ENCODE measurements at regions not wholly inside any gene's neighbourhood (a gene's known extent, or its start where the extent isn't known, plus 50 kb on each side); places are given as distances from the start of the nearest gene placed in this dataset.
"Not testable (repeated sequence)": the region's sequence is repeated elsewhere in the genome, so short reads cannot be mapped to it uniquely, and the experiment has no call there.

DNA sequence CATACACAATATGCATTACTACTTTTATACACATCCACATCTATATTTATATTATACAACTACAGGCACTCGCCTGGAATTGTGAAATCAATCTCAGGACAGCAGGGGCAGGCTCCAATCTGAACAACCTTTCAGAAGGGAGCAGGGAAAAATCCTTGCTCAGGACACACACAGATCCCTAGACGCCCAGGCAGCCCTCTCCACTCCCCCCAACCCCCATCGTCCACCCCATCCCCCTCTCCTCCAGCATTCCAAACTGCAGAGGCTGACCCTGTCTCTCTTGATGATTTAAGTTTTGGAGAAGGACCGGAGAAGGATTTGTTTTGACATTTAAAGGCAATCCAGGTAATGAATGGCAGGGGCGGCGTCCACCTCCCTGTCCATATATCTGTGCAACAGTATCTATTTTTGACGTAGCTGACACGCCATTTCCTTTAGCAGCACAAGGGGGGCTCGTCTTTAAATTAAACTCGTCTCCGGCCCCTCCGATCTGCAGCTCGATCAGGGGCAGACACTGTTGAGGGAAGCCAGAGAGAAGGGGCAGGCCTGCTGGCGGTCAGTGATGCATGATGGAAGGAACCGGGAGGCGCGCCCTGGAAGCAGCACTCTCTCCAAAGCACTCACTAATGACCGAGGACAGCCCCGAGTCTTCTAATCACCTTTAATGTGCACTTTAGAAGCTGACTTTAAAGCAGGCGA, 95.0 kb upstream of the TBX5 start:
- no peak for DNase-seq

DNA sequence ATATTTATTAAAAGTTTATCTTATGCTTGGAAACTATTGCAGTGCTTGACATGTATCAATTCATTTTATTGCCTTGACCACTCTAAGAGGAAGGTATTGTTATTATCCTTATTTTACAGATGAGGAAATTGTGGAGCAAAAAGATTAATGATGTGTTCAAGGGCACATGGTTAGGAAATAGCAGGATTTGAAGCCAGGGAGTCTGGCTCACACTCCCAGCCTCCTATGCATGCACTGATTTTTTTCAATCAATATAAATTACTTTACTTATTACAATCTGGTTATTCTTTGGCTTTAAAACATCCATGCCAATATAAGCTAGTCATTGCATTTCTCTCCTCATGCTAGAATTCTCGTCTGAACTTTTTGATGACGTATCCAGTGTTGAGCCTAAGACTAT, 94.2 kb upstream of the TBX5 start:
- no peak for DNase-seq

DNA sequence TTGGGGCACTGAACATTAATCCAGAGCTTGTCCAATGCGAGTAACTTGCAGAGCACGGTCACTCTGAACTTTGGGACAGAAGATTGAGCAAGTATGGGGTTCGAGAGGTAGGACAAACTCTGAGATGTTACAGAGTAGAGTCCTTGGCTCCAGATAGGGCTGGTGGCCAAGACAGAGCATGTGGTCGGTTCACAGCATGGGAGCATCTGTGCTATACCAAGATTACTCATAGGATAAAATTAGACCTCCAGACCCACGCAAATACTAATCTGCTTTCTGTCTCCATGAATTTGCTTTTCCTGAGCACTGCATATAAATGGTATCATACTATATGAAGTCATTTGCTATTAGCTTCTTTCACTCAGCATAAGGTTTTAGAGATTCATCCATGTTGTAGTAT, 93.4 kb upstream of the TBX5 start:
- no peak for DNase-seq

DNA sequence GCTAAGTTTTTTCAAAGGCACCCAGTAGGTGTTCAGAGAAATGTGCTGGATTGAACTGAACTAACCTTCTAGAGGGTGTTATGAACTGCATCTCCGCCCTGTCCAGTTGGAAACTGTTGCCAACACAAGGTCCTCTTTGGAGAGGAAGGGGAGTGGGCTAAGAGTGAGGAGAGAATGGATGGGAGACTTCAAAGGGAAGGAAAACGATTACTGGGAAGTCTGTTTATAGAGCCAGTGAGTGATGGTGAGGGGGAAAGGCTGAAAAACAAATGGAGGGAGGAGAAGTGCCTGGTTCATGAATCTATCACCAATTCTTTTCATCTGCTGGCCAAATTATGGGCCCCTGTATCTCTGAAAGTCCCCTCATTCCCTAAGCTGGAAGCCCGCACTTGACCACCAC, 86.0 kb upstream of the TBX5 start:
- DNase-seq, result no peak

DNA sequence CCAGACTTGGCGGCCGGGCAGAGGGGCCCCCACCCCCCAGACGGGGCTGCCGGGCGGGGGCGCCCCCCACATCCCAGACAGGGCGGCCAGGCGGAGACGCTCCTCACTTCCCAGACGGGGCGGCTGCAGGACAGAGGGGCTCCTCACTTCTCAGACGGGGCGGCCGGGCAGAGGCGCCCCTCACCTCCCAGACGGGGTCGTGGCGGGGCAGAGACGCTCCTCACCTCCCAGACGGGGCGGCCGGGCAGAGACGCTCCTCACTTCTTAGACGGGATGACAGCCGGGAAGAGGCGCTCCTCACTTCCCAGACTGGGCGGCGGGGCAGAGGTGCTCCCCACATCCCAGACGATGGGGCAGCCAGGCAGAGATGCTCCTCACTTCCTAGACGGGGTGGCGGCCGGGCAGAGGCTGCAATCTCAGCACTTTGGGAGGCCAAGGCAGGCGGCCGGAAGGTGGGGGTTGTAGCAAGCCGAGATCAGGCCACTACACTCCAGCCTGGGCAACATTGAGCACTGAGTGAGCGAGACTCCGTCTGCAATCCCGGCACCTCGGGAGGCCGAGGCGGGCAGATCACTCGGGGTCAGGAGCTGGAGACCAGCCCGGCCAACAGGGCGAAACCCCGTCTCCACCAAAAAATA, 79.0 kb upstream of the TBX5 start:
- DNase-seq, result not testable (repeated sequence)

DNA sequence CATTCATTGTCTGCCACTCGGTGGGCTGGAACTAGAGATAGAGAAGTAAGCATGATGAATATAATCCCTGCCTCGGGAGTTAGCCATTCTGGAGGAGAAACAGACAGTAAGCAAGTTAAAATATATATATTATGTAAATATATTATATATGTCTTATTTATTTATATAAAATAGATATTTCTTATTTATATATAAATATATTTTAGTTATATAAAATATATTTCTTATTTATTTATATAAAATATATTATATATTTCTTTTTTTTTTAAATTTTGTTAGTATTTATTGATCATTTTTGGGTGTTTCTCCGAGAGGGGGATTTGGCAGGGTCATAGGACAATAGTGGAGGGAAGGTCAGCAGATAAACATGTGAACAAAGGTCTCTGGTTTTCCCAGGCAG, 78.1 kb upstream of the TBX5 start:
- DNase-seq, result no peak

DNA sequence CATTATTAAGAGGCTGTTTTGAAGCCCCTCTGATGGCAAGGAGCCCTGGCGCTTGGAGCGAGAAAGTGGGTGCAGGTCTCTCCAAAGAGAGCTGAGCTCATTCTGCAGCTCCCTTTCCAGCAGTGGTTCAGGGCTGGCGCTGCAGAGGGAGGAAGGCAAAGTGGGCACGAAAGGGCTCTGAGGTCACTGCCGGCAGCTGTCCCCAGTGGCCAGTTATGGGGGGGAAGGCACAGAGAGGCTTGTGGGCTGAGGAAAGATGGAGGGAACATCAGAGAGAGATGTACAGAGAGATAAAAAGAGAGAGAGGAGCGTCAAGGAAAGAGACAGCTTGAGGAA, 75.2 kb upstream of the TBX5 start:
- DNase-seq, result no peak

DNA sequence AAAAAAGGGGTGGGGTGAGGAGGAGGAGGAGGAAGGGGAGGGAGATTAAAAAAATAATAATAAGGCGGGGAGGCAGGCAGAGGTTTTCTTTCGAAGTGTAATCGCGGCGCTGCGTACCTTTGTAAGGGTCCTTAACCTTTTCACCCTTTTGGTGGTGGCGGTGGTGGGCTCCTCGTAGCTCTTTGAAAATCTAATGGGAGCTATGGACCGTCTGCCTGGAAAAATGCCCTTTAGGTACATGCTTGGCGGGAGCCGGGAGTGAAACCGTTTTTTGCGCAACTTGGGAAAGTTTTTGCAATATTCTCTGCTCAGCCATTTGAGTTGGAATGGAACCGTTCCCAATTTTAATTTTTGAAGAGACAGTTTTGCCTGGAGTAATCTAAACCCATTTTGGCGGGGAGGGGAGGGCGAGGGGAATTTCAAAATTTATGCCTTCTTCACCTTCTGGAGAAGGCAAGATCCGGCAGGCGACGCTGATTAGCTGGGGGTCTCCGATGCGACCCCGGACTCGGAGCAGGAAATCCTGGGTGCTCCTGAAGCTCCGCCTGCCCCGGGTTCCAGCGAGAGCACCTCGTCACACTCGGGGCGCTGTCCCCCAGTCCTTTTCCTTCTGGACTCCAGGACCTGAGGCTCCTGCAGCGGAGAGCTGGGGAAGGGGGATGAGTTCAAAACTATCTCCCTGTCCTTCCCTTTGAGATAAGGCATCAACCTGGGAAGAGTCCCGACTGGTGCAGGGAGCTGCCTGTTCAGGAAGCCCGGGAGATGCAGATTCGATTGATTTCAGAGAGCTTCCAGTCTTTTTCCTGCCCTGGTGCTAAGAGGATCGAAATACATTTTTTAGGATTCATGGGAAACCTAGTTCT, 74.6 kb upstream of the TBX5 start:
- DNase-seq, result no peak

DNA sequence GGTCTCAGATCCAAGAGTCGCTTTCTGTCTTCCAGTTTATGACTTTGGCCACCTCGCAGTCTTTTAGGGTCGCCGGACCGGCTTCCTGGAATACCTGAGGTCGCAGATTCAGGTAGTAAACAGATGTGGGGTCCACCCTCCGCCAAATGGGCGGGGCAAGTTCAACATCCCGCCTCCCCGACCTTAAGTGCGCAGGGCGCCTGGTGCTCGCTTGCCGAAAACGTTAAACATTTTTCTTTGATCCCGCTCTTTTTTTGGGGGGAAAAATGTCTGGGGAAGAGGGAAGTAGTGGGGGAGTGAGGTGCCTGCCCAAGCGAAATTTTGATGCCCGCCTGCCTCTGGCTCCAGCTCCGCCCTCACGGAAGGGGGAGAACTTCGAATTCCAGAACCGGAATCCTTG, 73.9 kb upstream of the TBX5 start:
- DNase-seq, result no peak

DNA sequence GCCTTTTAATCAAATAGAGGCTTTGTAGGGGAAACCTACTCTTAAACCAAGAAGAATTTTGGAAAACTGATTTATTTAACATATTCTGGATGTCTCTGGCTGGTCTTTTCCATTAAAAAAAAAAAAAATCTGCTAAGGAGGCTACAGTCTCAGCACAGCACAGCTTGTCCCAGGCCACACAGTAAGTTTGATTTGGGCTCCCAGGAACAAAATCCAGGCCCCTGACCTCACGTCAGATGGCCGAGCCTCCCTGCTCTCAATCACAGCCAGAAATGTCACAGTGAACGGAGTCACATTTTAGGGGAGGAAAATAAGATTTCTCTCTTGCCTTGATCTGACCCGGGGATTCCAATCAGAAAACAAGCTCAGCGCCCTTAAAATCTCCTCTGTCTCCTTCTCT, 72.9 kb upstream of the TBX5 start:
- DNase-seq, result no peak

DNA sequence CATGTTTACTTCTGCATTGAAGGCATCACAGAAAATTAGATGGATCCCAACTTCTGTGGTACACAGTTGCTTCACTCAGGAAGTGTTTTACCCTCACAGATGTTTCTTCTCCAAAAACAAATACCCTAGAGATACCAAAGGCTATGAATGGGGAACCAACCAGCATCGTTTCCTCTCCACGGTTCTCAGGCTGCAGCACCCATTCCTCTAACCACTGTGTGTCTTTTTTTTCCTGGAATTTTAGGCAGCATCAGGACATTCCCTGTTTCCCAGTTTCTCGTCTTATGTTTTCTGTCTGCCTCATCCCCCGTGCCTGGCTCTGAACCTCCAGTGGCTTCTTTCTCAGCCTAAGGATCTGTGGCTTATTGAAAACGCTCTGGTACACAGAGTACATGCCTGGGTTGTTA, 72.0 kb upstream of the TBX5 start:
- DNase-seq, result no peak

DNA sequence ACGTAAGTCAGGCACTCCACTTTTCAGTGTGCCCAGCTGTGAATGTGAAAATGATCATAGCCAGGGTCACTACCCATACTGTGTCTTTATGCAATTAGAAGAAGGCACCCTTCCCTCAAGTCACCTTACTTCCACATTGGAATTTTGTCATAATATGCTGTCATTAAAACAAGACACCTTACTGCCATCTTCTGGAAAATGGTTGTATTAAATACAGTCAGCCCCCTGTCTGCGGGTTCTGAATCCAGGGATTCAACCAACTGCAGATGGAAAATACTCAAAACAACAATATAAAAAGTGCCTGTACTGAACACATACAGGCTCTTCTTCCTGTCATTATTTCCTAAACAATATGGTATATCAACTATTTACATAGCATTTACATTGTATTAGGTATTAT, 70.2 kb upstream of the TBX5 start:
- peak; percentile 30 for DNase-seq

DNA sequence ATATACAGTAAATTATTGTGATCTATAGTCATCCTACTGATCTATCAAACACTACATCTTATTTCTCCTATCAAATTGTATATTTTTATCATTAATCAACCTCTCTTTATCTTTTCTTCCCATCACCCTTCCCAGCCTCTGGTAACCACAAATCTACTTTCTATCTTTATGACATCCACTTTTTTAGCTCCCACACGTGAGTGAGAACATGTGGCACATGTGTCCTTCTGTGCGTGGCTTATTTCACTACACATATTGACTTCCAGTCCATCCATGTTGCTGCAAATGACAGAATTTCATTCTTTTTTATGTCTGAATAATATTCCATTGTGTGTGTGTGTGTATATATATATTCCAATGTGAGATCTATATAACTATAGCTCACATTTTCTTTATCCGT, 67.8 kb upstream of the TBX5 start:
- no peak for DNase-seq

DNA sequence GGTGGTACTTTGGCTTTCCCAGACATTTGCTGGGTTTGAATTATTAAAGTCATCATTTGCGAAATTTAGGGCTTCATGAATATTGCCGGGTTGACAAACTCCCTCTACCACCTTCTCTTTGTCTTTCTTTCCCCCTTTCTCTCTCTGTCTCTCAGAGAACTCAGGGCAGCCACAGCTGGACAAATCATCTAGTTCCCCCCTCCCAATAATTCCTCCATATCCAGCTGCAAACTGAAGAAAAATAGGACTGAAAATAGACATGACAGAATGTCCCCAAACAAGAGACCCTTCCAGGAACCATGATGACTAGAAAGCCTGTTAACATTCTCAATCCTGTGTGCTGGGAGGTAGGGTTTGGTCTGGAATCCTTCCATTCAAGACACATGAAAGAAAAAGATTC, 67.1 kb upstream of the TBX5 start:
- DNase-seq, result no peak

DNA sequence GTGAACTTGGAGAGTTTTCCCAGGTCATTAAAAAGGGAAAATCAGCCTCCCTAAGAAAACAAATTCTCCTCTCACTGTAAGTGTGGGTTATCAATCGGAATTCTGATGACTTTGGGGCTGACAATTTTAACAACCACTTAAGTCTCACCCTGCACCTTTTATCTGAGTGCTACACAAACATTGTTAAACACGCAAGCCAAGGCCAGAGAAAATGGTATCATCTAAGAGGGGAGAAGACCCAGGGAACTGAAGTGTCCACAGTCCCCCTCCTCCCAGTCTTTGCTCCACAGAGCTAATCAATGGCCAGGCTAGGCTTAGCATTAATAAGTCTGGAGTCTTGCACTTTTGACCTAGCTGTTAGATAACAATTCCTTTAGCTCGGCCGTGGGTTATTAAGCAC, 51.7 kb upstream of the TBX5 start:
- DNase-seq, result no peak
